ENCODE measurements at regions not wholly inside any gene's neighbourhood (a gene's known extent, or its start where the extent isn't known, plus 50 kb on each side); places are given as distances from the start of the nearest gene placed in this dataset.

- no CpG with 5 or more reads among the region's 5 CpGs for WGBS (ENCODE audit: extremely low coverage, insufficient read length, low lambda C conversion rate)
- H3K4me2 ChIP-seq (ENCODE audit: insufficient read depth, insufficient read length, low read length), result no peak overlapping the region
- no peak overlapping the region for H3T11ph ChIP-seq (ENCODE audit: low read length)
- H4K91ac ChIP-seq (ENCODE audit: insufficient read length, low read depth, low read length), result no peak overlapping the region
- no peaks in the 10 kb centered on the region for H3K79me1 ChIP-seq (ENCODE audit: insufficient read depth, low read depth, low read length, poor library complexity, severe bottlenecking)
- no peaks in the 10 kb centered on the region for H4K20me1 ChIP-seq (ENCODE audit: control insufficient read depth, insufficient read depth, insufficient read length)
- no peaks in the 10 kb centered on the region for H3K79me2 ChIP-seq (ENCODE audit: insufficient read depth, low read length)
- Mint-ChIP-seq H3K27ac (no peak overlapping the region), H3K4me1 (peaks cover 14 to 33% of the 10 kb centered on the region in 2 experiments), H3K4me3 (no peak overlapping the region), H3K9me3 (no peaks in the 10 kb centered on the region), H3K36me3 (ENCODE audit: insufficient read depth in 1 of 3, low read depth in 3 of 3) (no peaks in the 10 kb centered on the region), H3K27me3 (ENCODE audit: low read depth) (peaks cover 62% of the 10 kb centered on the region)
- no peak overlapping the region for H3K14ac ChIP-seq (ENCODE audit: insufficient read depth, low read length)
- H3K23me2 ChIP-seq (ENCODE audit: insufficient read length, low read depth, low read length, poor library complexity, severe bottlenecking), result no peaks in the 10 kb centered on the region
- no peak overlapping the region for H4K5ac ChIP-seq (ENCODE audit: insufficient read length, low read depth, low read length)
- no peak overlapping the region for H2BK5ac ChIP-seq (ENCODE audit: insufficient read length, low read length)
- no peak overlapping the region for H3K18ac ChIP-seq (ENCODE audit: insufficient read length, low read depth, low read length)
- H2BK20ac ChIP-seq (ENCODE audit: low read depth, low read length, poor library complexity, severe bottlenecking), result no peak overlapping the region
- H3K9me3 ChIP-seq (ENCODE audit: control insufficient read depth, low read depth, low read length), result no peaks in the 10 kb centered on the region
- no peak overlapping the region for H4K8ac ChIP-seq (replicated peaks; ENCODE audit: insufficient read length, low read depth, low read length)
- no peaks in the 10 kb centered on the region for H3K27me3 ChIP-seq (ENCODE audit: insufficient read depth, low read length)
- H2AK5ac ChIP-seq (ENCODE audit: insufficient read length, low read length), result no peak overlapping the region
- no peak overlapping the region for H3K56ac ChIP-seq (ENCODE audit: insufficient read length, low read depth, low read length)
- H2AFZ ChIP-seq (ENCODE audit: low read length), result no peak overlapping the region
- no peak for TF ChIP-seq CTCF (conservative IDR thresholded peaks at IDR 0.05)
- no peak overlapping the region for H2BK12ac ChIP-seq (ENCODE audit: insufficient read length, low read depth, low read length)
- H3K9ac ChIP-seq (ENCODE audit: extremely low read depth, insufficient read length, low read length), result no peak overlapping the region
- H3K27ac ChIP-seq (ENCODE audit: insufficient read length, low read depth, low read length), result no peak overlapping the region
- no peak overlapping the region for H3K4ac ChIP-seq (ENCODE audit: low read depth, low read length)
- no peak for DNase-seq
- no peak overlapping the region for H3K23ac ChIP-seq (ENCODE audit: insufficient read length, low read depth, low read length)
- peaks cover 2% of the 10 kb centered on the region; the same call in 1 of the 2 replicates for H3K4me1 ChIP-seq (ENCODE audit: insufficient read depth, low read length)
- no peak overlapping the region for H2BK120ac ChIP-seq (ENCODE audit: low read depth, low read length, poor library complexity, severe bottlenecking)
- no peak overlapping the region for H2BK15ac ChIP-seq (ENCODE audit: low read depth, low read length)
Observed at GRCh38 chr13:27855381-27855780, 63.1 kb downstream of the GSX1 start.

Data from H9 (cell line).